Fibroblast of the aortic adventitia (primary cell): ENCODE measurements at regions not wholly inside any gene's neighbourhood (a gene's known extent, or its start where the extent isn't known, plus 50 kb on each side); places are given as distances from the start of the nearest gene placed in this dataset.

Source experiments
- DNase-seq: peaks from one replicate; pipeline ENCODE4 v3.0.0-alpha.2; 2010; ENCODE audit warnings: low read depth
- H3K4me3 ChIP-seq: 2 replicates; pipeline ENCODE4 v1.5.1; 2011; ENCODE audit warnings: low read depth, mild to moderate bottlenecking, control low read depth, low read length, moderate library complexity
- TF ChIP-seq, protein P1 (sequence below): IDR thresholded peaks from 2 replicates; pipeline ENCODE4 v1.5.1; 2011; ENCODE audit warnings: mild to moderate bottlenecking, low read length, control low read depth, inconsistent platforms; ENCODE audit not compliant: insufficient read depth

DNA sequence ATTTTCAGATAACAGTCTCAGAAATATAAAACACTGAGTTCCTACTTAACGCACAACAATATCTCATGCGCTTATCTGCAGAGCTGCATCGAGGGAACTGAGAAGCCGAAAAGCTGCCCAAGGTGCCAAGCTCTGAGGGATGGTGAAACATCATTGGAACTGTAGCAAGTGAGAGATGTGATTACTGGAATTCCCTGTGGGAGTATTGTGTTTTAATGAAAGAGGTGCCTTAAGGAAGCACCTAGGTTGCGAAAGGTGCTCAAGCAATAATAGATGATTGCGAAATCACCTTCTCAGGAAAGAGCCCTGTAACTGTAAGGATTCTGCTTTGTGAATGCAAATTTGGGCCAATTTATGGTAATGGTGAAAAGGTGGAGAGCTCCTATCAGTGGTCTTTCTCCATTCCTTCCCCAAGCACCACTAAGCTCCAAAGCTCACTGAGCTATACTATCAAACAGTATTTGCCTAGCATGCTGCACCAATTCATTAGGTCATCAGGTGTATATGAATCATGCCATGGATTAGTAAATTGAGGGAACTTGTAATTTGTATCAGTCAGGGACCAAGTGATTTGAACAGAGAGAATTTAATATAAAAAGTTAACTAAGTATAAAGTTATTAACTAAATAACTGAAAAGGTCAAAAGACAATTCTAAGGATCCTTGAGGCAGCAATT is 59.0 kb upstream of the ATP8A1 start:
- no peak for DNase-seq
- H3K4me3 ChIP-seq, result no peak overlapping the region
- TF ChIP-seq, protein P1, sequence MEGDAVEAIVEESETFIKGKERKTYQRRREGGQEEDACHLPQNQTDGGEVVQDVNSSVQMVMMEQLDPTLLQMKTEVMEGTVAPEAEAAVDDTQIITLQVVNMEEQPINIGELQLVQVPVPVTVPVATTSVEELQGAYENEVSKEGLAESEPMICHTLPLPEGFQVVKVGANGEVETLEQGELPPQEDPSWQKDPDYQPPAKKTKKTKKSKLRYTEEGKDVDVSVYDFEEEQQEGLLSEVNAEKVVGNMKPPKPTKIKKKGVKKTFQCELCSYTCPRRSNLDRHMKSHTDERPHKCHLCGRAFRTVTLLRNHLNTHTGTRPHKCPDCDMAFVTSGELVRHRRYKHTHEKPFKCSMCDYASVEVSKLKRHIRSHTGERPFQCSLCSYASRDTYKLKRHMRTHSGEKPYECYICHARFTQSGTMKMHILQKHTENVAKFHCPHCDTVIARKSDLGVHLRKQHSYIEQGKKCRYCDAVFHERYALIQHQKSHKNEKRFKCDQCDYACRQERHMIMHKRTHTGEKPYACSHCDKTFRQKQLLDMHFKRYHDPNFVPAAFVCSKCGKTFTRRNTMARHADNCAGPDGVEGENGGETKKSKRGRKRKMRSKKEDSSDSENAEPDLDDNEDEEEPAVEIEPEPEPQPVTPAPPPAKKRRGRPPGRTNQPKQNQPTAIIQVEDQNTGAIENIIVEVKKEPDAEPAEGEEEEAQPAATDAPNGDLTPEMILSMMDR, result no peak

DNA sequence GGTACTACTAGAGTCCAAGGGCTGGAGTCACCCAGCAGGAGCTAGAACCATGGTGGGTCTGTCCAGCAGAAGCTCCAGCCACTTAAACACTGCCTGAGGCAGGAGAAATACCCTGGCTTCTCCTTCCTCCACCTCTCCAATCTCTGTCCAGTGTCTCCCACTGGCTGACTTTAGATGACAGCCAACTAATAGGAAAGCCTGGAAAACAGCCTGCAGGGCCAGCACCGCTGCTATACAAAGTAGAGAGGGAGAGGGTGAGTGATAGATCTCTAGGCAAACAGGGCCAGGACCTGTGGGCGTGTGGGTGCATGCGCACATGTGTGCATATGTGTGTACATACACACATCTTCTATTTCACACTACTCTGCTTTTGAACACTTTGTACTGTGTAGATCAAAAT is 56.5 kb upstream of the ATP8A1 start:
- DNase-seq, result no peak
- no peak overlapping the region for H3K4me3 ChIP-seq
- TF ChIP-seq, protein P1, result no peak

DNA sequence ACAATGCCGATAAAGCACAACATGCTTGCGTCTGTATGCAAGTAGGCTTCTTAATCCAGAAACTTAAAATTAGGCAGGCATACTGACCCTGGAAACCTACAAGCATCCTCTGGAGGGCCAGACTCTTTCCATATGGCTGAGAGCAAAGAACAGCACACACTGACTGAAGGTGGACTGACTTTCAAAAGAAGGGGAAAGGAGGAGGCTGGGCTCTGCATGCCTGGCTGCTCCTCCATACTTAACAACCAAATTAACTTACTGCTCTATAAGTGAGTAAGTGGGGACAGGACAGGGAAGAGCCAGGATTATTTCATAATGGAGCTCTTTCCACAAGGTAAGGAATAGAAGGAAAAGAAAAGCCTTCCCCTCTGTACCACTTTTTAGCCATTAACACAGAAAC is 55.9 kb upstream of the ATP8A1 start:
- DNase-seq, result no peak
- H3K4me3 ChIP-seq, result no peak overlapping the region
- TF ChIP-seq, protein P1, result no peak

DNA sequence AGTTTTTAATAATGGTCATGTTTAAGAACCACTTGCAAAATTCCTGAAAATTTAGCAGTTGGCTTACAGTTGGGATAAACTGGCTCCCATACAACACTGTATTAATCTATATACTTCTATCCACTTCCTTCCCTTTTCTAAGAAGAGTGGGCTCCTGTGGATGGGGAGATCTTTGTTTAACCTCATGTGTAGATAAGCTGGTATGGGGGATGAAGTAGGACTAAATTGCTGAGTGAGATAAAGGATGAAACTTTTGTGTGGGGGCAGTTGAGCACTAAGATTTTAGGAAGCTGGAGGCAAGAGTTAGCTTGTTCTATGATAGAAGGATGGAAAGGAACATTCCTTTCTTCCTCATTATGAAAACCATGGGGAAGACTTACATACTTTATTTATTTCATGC is 54.6 kb upstream of the ATP8A1 start:
- no peak for DNase-seq
- TF ChIP-seq, protein P1, result no peak
- no peak overlapping the region for H3K4me3 ChIP-seq

DNA sequence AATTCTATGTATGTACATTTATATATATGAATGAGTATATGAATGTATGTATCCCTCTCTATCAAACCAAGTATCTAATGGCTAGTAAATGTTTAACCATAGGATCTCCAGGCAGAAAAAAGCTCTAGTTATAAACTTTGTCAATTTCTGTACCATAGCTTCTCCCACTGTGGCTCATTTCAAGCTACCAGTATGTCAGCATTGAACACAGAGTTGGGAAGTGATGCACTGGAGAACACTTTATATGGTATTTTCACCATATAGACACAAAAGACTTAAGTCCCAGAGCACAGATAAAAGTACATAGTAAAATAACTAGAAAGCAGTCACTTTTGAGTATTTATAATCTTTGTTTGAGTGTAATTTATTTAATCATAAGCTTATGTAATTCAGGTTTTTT is 53.9 kb upstream of the ATP8A1 start:
- TF ChIP-seq, protein P1, result no peak
- no peak for DNase-seq
- no peak overlapping the region for H3K4me3 ChIP-seq

DNA sequence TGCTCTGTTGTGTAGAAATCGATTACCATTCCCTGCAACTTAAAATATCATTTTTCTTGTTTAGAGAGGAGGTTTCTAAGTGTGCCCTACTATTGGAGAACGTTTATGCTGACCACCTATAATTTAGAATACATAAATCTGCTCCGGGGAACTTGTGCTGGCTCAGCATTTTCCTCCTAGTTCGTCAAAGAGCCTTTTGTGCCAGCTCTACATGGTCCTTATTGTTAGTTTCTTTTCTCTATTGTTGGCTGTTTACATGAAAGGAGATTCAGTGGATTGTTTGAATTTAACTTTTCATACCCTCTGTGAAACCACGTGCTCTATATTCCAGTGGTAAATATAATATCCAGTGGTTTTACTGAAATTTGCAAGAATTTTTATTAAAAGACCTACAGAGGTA is 53.4 kb upstream of the ATP8A1 start:
- DNase-seq, result no peak
- no peak overlapping the region for H3K4me3 ChIP-seq
- TF ChIP-seq, protein P1, result no peak
